ENCODE measurements at regions not wholly inside any gene's neighbourhood (a gene's known extent, or its start where the extent isn't known, plus 50 kb on each side); places are given as distances from the start of the nearest gene placed in this dataset.
"Not testable (repeated sequence)": the region's sequence is repeated elsewhere in the genome, so short reads cannot be mapped to it uniquely, and the experiment has no call there.

GRCh38 chr10:2887391-2888070 is 179.8 kb upstream of the PFKP start:
- peak; percentile 19 for DNase-seq

- DNase-seq, result no peak
Measured at GRCh38 chr10:2886662-2887061, 180.7 kb upstream of the PFKP start.

- DNase-seq, result peak; percentile 8
Measured at GRCh38 chr10:2885288-2886278, 181.8 kb upstream of the PFKP start.

GRCh38 chr10:2883983-2884540 is 183.3 kb upstream of the PFKP start:
- not testable (repeated sequence) for DNase-seq

- no peak for DNase-seq
Measured at GRCh38 chr10:2883238-2883637, 184.1 kb upstream of the PFKP start.

- DNase-seq, result peak; percentile 21
Measured at GRCh38 chr10:2882628-2883027, 184.7 kb upstream of the PFKP start.

GRCh38 chr10:2881720-2882620 is 185.4 kb upstream of the PFKP start:
- no peak for DNase-seq

- DNase-seq, result not testable (repeated sequence)
Measured at GRCh38 chr10:2880050-2880449, 187.3 kb upstream of the PFKP start.

GRCh38 chr10:2878818-2879217 is 188.5 kb upstream of the PFKP start:
- DNase-seq, result no peak

- no peak for DNase-seq
Measured at GRCh38 chr10:2876032-2876431, 191.3 kb upstream of the PFKP start.

- DNase-seq, result no peak
Measured at GRCh38 chr10:2874963-2875362, 192.4 kb upstream of the PFKP start.

- no peak for DNase-seq
Measured at GRCh38 chr10:2873769-2874168, 193.6 kb upstream of the PFKP start.

- no peak for DNase-seq
Measured at GRCh38 chr10:2871673-2872219, 195.6 kb upstream of the PFKP start.

GRCh38 chr10:2870654-2871053 is 196.7 kb upstream of the PFKP start:
- no peak for DNase-seq

GRCh38 chr10:2867788-2868299 is 199.5 kb upstream of the PFKP start:
- no peak for DNase-seq

- no peak for DNase-seq
Measured at GRCh38 chr10:2866569-2866968, 200.8 kb upstream of the PFKP start.

- DNase-seq, result no peak
Measured at GRCh38 chr10:2861632-2862210, 205.6 kb upstream of the PFKP start.

- no peak for DNase-seq
Measured at GRCh38 chr10:2858452-2858851, 208.9 kb upstream of the PFKP start.

- no peak for DNase-seq
Measured at GRCh38 chr10:2856598-2856997, 210.8 kb upstream of the PFKP start.

GRCh38 chr10:2852574-2853323 is 214.6 kb upstream of the PFKP start:
- DNase-seq, result no peak

- peak; percentile 3 for DNase-seq
Measured at GRCh38 chr10:2851566-2851965, 215.8 kb upstream of the PFKP start.

All from NCI-H2171 treated with DMSO at 0.1 percent for 48 hours (cell line).